HG03103 (cell line): ENCODE measurements at regions not wholly inside any gene's neighbourhood (a gene's known extent, or its start where the extent isn't known, plus 50 kb on each side); places are given as distances from the start of the nearest gene placed in this dataset.
"Not testable (repeated sequence)": the region's sequence is repeated elsewhere in the genome, so short reads cannot be mapped to it uniquely, and the experiment has no call there.

Source experiments
- ATAC-seq: cut with Tn5 transposase; IDR thresholded peaks from one replicate; pipeline ENCODE4 v1.9.1; 2021; ENCODE audit warnings: low read depth; ENCODE audit not compliant: unreplicated experiment

DNA sequence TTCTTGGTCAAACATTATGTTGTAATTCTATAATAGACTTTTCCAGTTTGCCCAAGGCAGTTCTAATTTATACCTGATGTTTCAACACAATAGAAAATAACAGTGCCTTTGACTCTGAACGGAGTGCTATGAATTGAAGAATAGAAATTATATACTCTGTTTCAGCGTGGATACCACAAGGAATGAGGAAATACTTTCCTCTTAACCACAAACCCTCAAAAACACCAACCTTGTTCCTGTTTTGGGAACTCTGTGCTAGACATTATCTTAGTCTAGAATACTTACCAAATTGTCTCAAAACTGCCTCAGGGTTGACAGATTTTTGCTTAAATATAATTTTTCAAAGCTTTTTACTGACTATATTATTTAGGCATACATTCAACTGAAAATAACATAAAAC, 1629.3 kb downstream of the MRPL39 start:
- ATAC-seq: no peak

DNA sequence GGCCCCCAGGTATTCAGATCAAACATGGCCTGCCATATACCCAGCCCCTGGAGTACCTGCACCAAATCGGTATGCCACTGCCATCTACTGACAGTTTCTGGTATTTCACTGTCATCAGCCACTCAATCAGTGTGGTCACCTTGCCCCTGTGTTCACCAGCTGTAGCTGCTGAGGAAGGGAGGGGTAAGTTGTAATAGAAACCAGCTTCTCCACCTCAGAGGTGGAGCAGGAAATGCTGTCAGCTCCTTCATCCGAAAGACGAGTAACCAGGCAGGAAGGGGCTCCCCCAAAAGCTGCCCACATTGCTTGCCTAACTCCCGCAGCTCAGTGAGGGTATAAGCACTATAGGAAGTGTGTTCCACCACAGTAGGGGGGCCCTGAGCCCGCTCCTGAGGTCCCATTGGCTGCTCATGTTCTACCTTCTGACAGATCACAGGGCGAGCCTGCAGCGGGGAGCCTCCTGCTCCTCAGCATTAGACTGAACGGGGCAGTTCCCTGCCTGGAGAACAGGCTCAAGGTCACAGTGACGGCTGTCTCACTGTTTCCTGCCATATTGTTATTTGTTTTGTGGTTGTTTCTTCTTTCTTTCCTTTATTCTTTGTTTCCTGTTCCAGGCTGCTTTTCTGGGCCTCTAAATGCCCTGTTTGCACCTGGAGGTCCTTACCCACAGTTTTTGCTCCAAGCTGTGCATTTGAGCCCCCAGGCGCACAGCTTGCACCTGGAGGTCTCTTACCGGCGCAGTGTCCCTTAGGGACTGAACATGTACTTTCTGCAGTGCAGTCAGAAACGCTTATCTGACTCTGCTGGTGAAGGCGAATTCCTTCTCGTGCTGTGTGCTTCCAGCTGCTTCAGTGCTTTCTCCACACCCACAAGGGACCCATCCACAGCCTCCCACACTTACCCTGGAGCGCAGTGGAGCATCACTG, 1638.3 kb downstream of the MRPL39 start:
- peak; percentile 96 for ATAC-seq

DNA sequence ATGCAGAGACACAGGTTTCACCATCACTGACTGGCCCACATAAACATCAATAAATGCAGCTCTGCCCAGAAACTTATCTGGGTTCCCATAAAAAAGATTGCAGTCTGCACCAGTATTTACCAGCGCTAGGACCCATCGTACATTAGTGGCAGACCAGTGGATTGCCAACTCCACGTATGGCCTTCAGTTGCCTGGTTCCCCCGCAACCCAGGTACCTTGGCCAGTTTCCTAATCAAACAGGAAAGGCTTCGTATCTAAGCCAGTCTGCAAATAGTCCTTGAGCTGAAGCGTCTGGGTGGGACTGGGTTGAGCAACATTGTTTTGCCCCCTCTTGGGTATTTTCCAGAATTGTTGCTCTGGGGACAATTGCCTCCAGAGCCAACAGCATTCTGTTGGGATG, 1639.3 kb downstream of the MRPL39 start:
- no peak for ATAC-seq

DNA sequence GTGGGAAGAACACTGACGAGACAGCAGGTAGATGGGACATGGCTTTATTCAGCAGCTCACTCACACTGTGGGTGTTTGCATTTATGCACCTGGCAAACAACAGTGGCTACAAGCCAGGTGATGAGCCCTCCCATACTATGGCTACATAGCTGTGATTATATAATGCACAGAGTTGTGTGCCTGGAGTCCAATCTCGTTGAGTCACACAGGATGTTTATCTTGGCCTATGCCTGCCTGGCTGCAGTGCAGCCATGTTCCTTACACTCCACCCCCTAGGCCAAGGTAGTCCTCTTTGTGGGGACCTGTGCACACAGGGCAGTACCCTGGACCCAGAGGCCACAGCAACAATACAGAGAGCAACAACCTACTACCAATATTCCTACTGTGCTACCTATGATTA, 1643.8 kb downstream of the MRPL39 start:
- ATAC-seq: no peak

DNA sequence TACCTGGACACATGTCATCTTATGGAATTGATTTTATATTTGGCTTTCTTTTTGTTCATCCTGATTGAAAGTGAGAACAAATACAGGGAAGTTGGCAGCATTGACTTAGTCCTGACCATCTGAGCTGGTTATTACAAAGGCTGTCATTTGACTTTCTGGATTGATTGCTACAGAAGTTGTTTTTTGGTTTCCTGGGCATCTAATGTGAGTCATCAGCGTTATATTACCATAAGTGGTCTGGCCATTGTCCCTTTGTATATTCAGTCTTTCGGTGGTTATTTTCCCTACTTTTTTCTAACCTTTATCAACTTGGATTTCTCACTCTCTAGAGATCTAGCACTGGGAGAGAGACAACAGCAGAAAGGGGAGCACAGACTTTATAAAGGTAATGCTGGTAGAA, 1646.5 kb downstream of the MRPL39 start:
- ATAC-seq: no peak

- no peak for ATAC-seq
Observed at GRCh38 chr21:23955135-23955843, 1652.0 kb downstream of the MRPL39 start.

- ATAC-seq: no peak
Observed at GRCh38 chr21:23952269-23952668, 1655.0 kb downstream of the MRPL39 start.

- no peak for ATAC-seq
Observed at GRCh38 chr21:23951251-23951650, 1656.0 kb downstream of the MRPL39 start.

- ATAC-seq: no peak
Observed at GRCh38 chr21:23950344-23950743, 1656.9 kb downstream of the MRPL39 start.

DNA sequence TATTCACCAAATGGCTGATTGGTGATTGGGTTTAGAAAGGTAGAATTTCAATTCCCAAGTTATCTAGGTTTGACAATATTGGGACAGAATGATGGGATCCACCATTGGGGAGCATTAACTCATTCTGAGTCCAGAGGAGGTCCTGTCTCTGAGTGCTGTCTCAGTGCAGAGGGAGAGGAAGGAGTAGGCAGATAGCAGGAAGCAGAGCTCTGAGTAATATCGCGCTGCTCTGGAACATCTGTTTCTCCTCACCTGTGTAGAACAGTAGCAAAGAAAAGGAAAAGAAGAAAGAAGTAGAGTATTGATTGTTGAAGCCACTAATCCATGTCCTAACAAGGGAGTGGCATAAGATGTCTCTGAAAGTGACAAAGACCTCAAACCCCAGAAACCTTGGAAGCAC, 1657.8 kb downstream of the MRPL39 start:
- no peak for ATAC-seq

DNA sequence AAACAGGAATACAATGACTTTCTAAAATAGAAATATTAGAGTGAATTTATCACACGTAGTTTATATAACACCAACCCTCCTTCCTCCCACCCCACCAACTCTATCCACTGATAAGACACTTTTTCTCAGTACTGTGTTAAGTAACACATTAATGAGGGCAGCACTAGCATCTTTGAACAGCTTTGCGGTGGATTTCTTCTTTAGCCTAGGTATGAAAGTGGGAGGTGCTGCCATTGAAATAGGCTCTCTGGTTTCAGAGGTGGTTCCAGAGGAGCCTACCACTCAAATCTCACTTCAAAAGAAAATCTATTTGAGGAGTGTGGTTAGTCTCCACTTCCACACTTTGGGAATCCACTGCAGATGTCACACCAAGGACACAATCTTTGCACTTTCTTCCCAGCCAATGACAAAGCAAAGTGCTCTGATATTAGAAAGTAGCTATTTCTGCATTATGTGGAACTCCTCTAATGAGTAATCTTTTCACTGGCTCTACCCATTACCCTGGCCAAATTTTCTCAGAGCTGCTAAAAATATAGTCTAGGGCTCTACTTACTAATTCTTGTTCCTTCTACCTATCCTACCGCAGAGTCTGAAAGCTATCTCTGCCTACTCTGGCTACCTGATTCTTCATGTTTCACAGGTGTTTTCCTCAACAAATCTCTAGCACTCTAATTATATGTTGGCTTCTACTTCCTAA, 1667.8 kb downstream of the MRPL39 start:
- no peak for ATAC-seq

GRCh38 chr21:23936991-23937390, 1670.3 kb downstream of the MRPL39 start:
- ATAC-seq: no peak

DNA sequence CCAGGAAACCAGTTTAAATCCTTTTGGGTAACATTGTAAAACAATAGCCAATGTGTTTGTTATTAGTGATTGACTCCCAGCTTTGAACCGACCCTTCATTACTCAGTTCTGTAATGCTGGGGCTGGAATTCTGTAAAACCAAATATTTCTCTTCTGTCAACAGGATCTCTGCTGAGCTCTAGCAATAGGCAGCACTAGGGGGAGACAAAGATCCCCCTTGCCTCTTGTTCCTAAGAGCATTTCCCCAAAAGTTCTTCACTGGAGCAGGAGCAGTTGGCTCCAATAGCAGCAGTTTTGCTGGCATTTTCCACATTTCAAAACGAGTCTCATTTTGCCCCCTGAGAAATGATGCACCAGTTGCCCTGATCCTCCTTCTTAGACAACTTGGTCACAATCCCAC, 1671.1 kb downstream of the MRPL39 start:
- ATAC-seq: no peak

GRCh38 chr21:23930565-23930964, 1676.7 kb downstream of the MRPL39 start:
- ATAC-seq: no peak

DNA sequence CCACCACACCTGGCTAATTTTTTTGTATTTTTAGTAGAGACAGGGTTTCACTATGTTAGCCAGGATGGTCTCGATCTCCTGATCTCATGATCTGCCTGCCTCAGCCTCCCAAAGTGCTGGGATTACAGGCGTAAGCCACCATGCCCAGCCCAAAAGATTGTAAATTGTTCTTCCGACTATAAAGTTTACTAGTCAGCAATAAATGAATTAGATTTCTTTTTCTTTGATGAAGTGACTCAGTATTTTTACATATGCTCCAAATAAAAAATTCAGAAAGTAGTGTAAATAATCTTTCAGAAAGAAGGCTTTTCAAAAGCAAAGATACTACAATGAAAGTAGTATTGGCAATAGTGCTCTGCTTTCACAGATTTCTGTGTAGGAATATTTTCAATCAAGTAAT, 1680.9 kb downstream of the MRPL39 start:
- not testable (repeated sequence) for ATAC-seq

DNA sequence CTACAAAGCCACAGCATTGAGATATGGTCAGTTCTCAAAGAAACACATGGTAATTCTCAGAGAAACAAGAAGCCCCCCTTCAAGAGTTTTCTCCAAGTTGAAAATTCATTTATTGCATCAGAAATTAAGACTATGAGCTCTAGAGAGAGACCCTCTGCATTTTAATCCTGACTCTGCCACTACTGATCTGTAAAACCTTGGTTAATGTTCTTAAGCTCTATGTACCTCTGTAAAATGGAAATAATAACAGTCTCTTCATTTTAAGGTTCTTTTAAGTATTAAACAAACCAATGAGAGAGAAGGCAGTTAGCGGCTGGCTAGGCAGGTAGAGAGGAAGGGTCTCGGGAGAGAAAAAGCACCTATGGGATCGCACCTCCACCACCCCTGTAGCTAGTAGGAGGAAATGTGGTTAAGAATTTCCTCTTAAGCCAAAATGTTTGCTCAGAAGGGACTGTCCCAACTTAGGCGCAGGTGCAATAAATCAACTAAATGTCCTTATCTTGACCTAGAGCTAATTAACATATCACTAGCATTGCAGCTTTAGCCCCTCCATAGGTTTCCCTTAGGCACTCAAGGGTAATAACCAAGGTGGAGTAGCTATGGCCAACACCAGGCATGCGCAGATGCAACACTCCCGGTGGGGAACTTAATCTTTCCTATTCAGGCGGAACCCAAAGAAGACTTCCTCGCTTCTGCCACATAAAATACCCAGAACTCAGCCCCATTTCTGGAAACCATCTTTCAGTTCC, 1685.4 kb downstream of the MRPL39 start:
- no peak for ATAC-seq

DNA sequence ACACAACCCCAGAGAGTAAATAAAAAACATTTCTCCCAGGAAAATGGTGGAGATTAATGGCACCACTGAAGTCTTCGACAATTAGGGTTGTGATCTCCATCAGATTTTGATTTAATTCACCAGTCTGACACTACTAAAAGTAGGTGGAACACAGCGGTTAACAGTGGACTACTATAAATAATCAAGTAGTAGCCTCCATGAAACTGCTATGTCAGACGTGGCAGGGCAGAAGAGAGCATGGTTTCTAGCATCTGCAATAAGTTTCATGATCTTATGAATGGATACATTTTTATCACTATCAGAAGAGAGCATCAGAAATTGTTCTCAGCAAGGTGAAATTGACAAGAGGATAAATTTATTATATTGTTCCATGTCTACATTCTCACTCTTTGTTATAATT, 1706.6 kb downstream of the MRPL39 start:
- ATAC-seq: no peak

DNA sequence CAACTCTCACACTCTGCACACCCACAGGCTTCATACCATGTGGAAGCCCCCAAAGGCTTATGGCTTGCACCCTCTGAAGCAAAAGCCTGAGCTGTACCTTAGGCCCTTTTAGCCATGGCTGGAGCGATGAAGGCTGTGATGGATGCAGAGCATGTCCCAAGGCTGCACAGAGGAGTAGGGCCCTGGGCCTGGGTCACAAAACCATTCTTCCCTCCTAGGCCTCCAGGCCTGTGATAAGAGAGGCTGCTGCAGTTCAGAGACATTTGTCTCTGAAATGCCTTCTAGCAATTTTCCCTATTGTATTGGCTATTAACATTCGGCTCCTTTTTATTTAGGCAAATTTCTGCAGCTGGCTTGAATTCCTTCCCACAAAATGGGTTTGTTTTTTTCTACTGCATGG, 1707.7 kb downstream of the MRPL39 start:
- no peak for ATAC-seq

DNA sequence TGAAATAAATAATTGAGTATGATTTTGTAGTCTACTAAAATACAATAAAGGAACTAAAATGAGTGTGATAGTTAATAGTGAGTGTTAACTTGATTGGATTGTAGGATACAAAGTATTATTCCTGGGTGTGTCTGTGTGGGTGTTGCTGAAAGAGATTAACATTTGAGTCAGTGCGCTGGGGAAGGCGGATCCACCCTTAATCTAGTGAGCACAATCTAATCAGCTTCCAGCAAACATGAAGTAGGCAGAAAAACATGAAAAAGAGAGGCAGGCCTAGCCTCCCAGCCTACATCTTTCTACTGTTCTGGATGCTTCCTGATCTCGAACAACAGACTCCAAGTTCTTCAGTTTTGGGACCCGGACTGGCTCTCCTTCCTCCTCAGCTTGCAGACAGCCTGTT, 1716.6 kb downstream of the MRPL39 start:
- no peak for ATAC-seq

GRCh38 chr21:23887725-23888306, 1719.5 kb downstream of the MRPL39 start:
- ATAC-seq: peak; percentile 83
